Liver (tissue), 2 donors: ENCODE measurements at regions not wholly inside any gene's neighbourhood (a gene's known extent, or its start where the extent isn't known, plus 50 kb on each side); places are given as distances from the start of the nearest gene placed in this dataset.

ENCODE experiments used
- TF ChIP-seq, protein P1 (sequence below): IDR thresholded peaks from 2 replicates; pipeline ENCODE4 v1.6.1; 2016; ENCODE audit warnings: antibody characterized with exemption, mild to moderate bottlenecking
- TF ChIP-seq, protein P2 (sequence below): fragments of 150-350 bp; IDR thresholded peaks from 2 replicates; pipeline ENCODE4 v1.5.1; 2017; ENCODE audit warnings: improper control_type of control experiment, low read depth, low read length; ENCODE audit not compliant: missing input control
- TF ChIP-seq, protein P3 (sequence below): IDR thresholded peaks from 2 replicates; pipeline ENCODE4 v1.6.1; 2016; ENCODE audit warnings: antibody characterized with exemption
- donor health status: healthy.

DNA sequence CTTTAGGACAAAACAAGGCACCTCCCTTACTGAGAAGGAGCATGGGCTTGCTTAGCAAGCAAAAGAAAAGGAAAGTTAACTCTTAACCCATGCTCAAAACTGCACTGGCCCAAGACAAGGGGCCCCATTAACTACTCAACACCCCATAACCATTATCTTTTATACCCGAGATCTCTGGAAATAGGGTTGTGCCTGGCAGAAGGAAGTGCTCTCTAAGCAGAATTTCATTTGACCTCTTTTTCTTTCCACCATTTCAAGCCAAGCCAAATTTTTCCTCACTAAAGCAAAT lies 167.2 kb downstream of the RASEF start:
- TF ChIP-seq, protein P1, sequence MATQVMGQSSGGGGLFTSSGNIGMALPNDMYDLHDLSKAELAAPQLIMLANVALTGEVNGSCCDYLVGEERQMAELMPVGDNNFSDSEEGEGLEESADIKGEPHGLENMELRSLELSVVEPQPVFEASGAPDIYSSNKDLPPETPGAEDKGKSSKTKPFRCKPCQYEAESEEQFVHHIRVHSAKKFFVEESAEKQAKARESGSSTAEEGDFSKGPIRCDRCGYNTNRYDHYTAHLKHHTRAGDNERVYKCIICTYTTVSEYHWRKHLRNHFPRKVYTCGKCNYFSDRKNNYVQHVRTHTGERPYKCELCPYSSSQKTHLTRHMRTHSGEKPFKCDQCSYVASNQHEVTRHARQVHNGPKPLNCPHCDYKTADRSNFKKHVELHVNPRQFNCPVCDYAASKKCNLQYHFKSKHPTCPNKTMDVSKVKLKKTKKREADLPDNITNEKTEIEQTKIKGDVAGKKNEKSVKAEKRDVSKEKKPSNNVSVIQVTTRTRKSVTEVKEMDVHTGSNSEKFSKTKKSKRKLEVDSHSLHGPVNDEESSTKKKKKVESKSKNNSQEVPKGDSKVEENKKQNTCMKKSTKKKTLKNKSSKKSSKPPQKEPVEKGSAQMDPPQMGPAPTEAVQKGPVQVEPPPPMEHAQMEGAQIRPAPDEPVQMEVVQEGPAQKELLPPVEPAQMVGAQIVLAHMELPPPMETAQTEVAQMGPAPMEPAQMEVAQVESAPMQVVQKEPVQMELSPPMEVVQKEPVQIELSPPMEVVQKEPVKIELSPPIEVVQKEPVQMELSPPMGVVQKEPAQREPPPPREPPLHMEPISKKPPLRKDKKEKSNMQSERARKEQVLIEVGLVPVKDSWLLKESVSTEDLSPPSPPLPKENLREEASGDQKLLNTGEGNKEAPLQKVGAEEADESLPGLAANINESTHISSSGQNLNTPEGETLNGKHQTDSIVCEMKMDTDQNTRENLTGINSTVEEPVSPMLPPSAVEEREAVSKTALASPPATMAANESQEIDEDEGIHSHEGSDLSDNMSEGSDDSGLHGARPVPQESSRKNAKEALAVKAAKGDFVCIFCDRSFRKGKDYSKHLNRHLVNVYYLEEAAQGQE, result no peak
- TF ChIP-seq, protein P2, sequence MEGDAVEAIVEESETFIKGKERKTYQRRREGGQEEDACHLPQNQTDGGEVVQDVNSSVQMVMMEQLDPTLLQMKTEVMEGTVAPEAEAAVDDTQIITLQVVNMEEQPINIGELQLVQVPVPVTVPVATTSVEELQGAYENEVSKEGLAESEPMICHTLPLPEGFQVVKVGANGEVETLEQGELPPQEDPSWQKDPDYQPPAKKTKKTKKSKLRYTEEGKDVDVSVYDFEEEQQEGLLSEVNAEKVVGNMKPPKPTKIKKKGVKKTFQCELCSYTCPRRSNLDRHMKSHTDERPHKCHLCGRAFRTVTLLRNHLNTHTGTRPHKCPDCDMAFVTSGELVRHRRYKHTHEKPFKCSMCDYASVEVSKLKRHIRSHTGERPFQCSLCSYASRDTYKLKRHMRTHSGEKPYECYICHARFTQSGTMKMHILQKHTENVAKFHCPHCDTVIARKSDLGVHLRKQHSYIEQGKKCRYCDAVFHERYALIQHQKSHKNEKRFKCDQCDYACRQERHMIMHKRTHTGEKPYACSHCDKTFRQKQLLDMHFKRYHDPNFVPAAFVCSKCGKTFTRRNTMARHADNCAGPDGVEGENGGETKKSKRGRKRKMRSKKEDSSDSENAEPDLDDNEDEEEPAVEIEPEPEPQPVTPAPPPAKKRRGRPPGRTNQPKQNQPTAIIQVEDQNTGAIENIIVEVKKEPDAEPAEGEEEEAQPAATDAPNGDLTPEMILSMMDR, result no peak
- TF ChIP-seq, protein P3, sequence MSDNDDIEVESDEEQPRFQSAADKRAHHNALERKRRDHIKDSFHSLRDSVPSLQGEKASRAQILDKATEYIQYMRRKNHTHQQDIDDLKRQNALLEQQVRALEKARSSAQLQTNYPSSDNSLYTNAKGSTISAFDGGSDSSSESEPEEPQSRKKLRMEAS, result no peak
